Prostate gland (tissue), 2 donors: ENCODE measurements at regions not wholly inside any gene's neighbourhood (a gene's known extent, or its start where the extent isn't known, plus 50 kb on each side); places are given as distances from the start of the nearest gene placed in this dataset.
"Not testable (repeated sequence)": the region's sequence is repeated elsewhere in the genome, so short reads cannot be mapped to it uniquely, and the experiment has no call there.

ENCODE experiments used
- DNase-seq: peaks from one replicate; pipeline ENCODE4 v3.0.0-alpha.2; 2019; ENCODE audit warnings: low spot score
- H3K27ac ChIP-seq, 2 donors: fragments of 200-600 bp; sonication (generic); 2 replicates each; pipeline ENCODE4 v1.5.1; 2017 to 2019
- H3K27me3 ChIP-seq: fragments of 200-600 bp; sonication (generic); replicated peaks from 2 replicates; pipeline ENCODE4 v1.5.1; 2019; ENCODE audit not compliant: insufficient read depth
- H3K36me3 ChIP-seq, 2 donors: fragments of 200-600 bp; sonication (generic); 1 replicate in 1 of 2; 2 replicates in 1 of 2; pipeline versions ENCODE4 v1.5.1 to v1.8.1; 2017 to 2019
- H3K4me1 ChIP-seq: fragments of 200-600 bp; sonication (generic); replicated peaks from 2 replicates; pipeline ENCODE4 v1.5.1; 2019
- H3K4me3 ChIP-seq, 2 donors: fragments of 200-600 bp; sonication (generic); 2 replicates each; pipeline ENCODE4 v1.5.1; 2017 to 2019
- H3K9me3 ChIP-seq: fragments of 200-600 bp; sonication (generic); 2 replicates; pipeline ENCODE4 v1.5.1; 2017
- CTCF ChIP-seq, 4 experiments: fragments of 200-600 bp in 2 of 4; fragments of 450-650 bp in 2 of 4; sonication (generic) in 2 of 4; IDR thresholded peaks; 1 replicate in 3 of 4; 2 replicates in 1 of 4; pipeline ENCODE4 v1.5.1; 2016 to 2019; ENCODE audit warnings: antibody characterized with exemption in 4 of 4, mild to moderate bottlenecking in 2 of 4, moderate library complexity in 2 of 4
- POLR2A ChIP-seq: fragments of 450-650 bp; IDR thresholded peaks from one replicate; pipeline ENCODE4 v1.6.1; 2016; ENCODE audit warnings: antibody characterized with exemption, mild to moderate bottlenecking
- POLR2AphosphoS5 ChIP-seq: sonication (generic); formaldehyde crosslinking; IDR thresholded peaks from one replicate; pipeline ENCODE4 v1.6.1; 2017; ENCODE audit warnings: antibody characterized with exemption
- WGBS: methylation state at CpG from one replicate; pipeline ENCODE4 v1.1.5; 2018; 5-methylcytosine and 5-hydroxymethylcytosine counted together
- intact Hi-C: fragments of 100-400 bp; cut with DNase I; formaldehyde crosslinking; loops from one replicate; pipeline ENCODE4 v1.14.2; 2022

DNA sequence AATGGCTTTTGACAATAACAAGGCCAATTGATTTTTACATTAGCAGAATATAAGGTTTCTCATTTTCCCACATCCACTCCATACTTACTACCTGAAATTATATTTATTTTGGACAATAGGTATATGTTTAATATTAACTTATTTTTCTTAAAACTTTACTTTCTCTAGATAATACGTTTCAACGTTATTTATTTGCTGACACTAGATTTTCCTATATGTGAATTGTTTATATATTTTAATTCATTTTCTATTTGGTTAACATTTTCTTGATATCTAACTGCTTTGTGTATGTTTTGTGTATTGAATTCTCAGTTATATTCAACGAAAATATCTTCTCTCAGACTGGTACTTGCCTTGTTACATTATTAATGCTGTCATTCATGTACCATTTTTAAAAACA is 199.9 kb upstream of the TMEFF2 start:
- H3K36me3 ChIP-seq, result no peaks in the 10 kb centered on the region
- no peak for TF ChIP-seq POLR2A
- no peak for TF ChIP-seq POLR2AphosphoS5
- TF ChIP-seq CTCF (IDR thresholded peaks at IDR 0.05), result no peak
- intact Hi-C loops, result no loop called here
- WGBS, result 96% methylated on average over 3 of the region's 3 CpGs
- no peak overlapping the region for H3K4me3 ChIP-seq
- no peak for DNase-seq
- no peaks in the 10 kb centered on the region for H3K9me3 ChIP-seq
- H3K27me3 ChIP-seq, result no peaks in the 10 kb centered on the region
- H3K27ac ChIP-seq, result no peak overlapping the region
- no peaks in the 10 kb centered on the region for H3K4me1 ChIP-seq

DNA sequence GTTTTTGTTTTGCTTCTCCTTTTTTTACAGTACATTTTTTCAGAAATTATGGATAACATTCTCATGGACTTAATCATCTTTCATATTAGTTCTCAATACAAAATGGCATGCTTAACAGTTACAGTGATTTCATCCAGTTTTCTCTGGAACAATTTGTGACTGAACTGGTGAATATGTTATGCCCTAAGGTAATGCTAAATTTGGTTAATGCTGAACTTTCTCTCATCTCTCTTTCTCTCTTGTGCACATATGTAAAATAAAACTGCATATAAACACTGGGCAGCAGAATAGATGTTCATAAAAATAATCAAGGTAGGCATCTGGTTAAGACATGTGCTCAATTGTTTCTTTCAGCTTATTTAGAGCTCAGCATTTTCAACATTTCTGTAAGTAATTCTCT is 196.3 kb upstream of the TMEFF2 start:
- Histone ChIP-seq H3K4me1 (peaks cover 4% of the 10 kb centered on the region), H3K9me3 (no peaks in the 10 kb centered on the region), H3K27ac (peak overlapping the region in 1 of 2 donors; percentile 8), H3K36me3 (no peaks in the 10 kb centered on the region), H3K4me3 (no peak overlapping the region), H3K27me3 (no peaks in the 10 kb centered on the region)
- TF ChIP-seq POLR2AphosphoS5 (no peak), CTCF (IDR thresholded peaks at IDR 0.05) (no peak), POLR2A (no peak)
- intact Hi-C loops, result no loop called here
- DNase-seq, result no peak

DNA sequence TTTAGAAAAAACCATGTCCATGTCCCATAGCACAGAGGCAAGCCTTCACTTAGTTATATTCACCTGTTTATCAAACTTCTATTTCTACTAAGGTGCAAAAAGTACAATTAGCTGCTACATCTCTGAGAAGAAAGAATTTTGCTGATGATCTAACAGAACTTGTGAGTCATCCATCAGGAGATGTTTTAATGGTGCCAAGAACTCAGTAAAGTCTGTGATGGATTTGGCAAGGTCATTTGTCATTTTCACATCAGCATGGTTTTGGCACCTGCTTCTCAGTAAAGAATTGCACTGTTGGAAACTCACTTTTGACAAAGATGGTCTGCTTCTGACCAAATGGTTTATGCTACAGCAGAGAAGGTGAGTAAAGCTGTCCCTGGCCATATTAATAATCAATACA is 195.7 kb upstream of the TMEFF2 start:
- no peak overlapping the region for H3K4me3 ChIP-seq

GRCh38 chr2:192384191-192384590 is 189.5 kb upstream of the TMEFF2 start:
- H3K9me3 ChIP-seq, intact Hi-C loops, H3K36me3 ChIP-seq, H3K27ac ChIP-seq, H3K4me1 ChIP-seq, H3K27me3 ChIP-seq, DNase-seq, H3K4me3 ChIP-seq: not testable (repeated sequence)
- WGBS, result 89% methylated on average over 1 of the region's 1 CpG

More for the DNA sequence above, 195.7 kb upstream of the TMEFF2 start:
- H3K9me3 ChIP-seq, result no peaks in the 10 kb centered on the region
- H3K36me3 ChIP-seq, result no peaks in the 10 kb centered on the region
- DNase-seq, result no peak
- no peak overlapping the region for H3K27ac ChIP-seq
- H3K4me1 ChIP-seq, result peaks cover 4% of the 10 kb centered on the region
- H3K27me3 ChIP-seq, result no peaks in the 10 kb centered on the region
- intact Hi-C loops, result no loop called here
- TF ChIP-seq POLR2AphosphoS5, result peak; percentile 11
- TF ChIP-seq CTCF (IDR thresholded peaks at IDR 0.05), result no peak

DNA sequence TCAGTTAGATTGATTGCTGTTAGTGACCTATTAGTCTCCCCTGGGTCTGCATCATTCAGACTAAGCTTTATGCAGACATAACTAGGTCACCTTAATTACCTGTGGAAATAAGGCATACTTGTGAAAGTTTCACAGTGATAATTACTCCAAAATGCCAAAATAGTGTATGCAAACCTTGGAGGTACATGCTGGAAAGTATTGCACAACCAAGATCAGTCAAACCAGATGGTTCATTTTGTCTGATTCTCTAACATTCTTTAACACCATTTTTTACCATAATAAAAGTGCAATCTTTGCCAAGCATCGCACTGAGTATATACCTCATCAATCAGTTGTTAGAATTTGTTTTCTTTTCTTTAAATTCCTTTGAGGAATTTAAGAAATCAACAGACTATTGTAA is 186.3 kb upstream of the TMEFF2 start:
- DNase-seq, result no peak
- no peaks in the 10 kb centered on the region for H3K9me3 ChIP-seq
- no peak overlapping the region for H3K4me3 ChIP-seq
- TF ChIP-seq CTCF (IDR thresholded peaks at IDR 0.05), result no peak
- TF ChIP-seq POLR2AphosphoS5, result no peak
- TF ChIP-seq POLR2A, result no peak
- intact Hi-C loops, result no loop called here
- H3K36me3 ChIP-seq, result no peaks in the 10 kb centered on the region
- WGBS, result 74% methylated on average over 1 of the region's 1 CpG
- no peaks in the 10 kb centered on the region for H3K27me3 ChIP-seq
- H3K4me1 ChIP-seq, result no peaks in the 10 kb centered on the region
- H3K27ac ChIP-seq, result no peak overlapping the region

- TF ChIP-seq POLR2AphosphoS5 (no peak), CTCF (IDR thresholded peaks at IDR 0.05) (no peak), POLR2A (no peak)
- no peak for DNase-seq
- 72% methylated on average over 1 of the region's 1 CpG for WGBS
- Histone ChIP-seq H3K27me3 (no peaks in the 10 kb centered on the region), H3K27ac (no peak overlapping the region), H3K4me1 (no peaks in the 10 kb centered on the region), H3K36me3 (no peaks in the 10 kb centered on the region), H3K9me3 (no peaks in the 10 kb centered on the region), H3K4me3 (no peak overlapping the region)
- intact Hi-C loops, result no loop called here
Observed at GRCh38 chr2:192379736-192380135, 185.0 kb upstream of the TMEFF2 start.
